Dermis blood vessel endothelial cell (primary cell): ENCODE measurements at regions not wholly inside any gene's neighbourhood (a gene's known extent, or its start where the extent isn't known, plus 50 kb on each side); places are given as distances from the start of the nearest gene placed in this dataset.
"Not testable (repeated sequence)": the region's sequence is repeated elsewhere in the genome, so short reads cannot be mapped to it uniquely, and the experiment has no call there.

Experiments used
- DNase-seq: peaks from one replicate; pipeline ENCODE4 v3.0.0; 2010

GRCh38 chr9:27818348-27818747 is 245.1 kb upstream of the C9orf72 start:
- DNase-seq: no peak

DNA sequence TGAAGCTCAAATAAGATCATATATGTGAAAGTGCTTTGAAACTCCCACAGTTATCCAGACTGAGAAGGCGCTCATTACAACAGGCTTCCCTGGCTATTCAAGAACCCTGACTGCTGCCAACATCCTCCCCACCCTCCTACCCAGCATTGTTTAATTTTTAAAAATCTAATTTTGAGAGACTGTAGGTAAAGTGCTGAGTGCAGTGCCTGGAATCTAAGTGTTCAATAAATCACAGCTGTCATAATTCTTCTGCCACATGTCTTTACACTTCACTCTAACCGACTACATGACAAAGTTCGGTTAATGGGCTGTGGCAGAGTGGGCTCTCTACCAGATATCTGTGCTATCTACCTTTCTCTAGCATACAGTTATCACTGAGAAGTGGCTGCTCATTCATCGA is 255.6 kb upstream of the C9orf72 start:
- DNase-seq: no peak

- no peak for DNase-seq
Observed at GRCh38 chr9:27829621-27830020, 256.3 kb upstream of the C9orf72 start.

- DNase-seq: not testable (repeated sequence)
Observed at GRCh38 chr9:27832108-27832507, 258.8 kb upstream of the C9orf72 start.

DNA sequence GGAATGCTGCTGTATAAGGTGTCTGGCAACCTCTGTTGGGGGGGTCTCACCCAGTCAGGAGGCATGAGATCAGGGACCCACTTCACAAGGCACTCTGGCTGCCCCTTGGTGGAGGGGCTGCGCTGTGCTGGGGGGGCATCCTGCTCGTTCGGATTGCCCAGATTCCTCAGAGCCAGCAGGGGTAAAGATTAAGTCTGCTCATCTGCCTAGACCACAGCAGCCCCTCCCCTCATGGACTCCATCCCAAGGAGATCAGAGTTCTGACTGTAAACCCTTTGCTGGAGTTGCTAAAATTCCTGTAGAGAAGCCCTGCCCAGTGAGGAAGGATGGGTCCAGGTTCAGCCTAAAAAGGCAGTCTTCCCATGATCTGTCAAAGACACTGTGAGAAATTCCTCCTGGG is 262.0 kb upstream of the C9orf72 start:
- DNase-seq: no peak

DNA sequence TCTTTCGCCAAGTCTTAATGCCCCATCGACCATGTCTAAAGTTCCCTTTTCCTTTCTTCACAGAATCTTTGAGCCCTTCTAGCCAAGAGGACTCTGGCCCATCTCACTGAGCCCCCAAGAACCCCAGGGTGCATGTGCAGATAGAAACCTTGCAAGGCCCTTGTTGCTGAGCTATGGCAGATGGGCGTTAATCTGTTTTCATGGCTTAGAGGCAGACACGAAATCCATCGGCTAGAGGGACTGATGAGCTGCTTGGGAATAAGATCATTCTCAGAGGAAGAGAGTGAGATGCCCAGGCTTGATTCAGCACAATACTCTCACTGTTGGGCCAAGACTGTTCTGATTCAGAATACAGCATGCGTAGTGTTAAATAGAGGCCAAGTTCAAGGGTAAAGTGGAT is 262.5 kb upstream of the C9orf72 start:
- no peak for DNase-seq

- DNase-seq: no peak
Observed at GRCh38 chr9:27836661-27837401, 263.6 kb upstream of the C9orf72 start.

DNA sequence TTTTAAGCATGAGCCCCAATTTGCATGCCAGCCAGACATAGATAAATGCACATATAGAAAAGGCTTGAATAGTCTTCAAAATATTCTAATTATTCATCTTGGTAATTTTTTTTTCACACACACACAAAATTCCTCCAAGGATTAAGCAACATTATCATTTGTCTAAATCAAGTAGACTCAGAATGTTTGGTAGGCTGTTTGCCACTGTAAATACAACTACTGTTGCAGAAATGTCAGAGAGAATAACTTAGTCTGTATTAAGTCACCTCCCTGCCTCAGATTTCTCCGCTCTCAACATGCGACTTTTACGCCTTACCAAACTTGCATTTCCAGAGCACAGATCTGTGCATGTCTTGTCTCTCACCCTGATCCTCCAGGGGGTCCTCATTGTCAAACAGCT is 265.6 kb upstream of the C9orf72 start:
- DNase-seq: no peak

- not testable (repeated sequence) for DNase-seq
Observed at GRCh38 chr9:27839767-27840166, 266.5 kb upstream of the C9orf72 start.

DNA sequence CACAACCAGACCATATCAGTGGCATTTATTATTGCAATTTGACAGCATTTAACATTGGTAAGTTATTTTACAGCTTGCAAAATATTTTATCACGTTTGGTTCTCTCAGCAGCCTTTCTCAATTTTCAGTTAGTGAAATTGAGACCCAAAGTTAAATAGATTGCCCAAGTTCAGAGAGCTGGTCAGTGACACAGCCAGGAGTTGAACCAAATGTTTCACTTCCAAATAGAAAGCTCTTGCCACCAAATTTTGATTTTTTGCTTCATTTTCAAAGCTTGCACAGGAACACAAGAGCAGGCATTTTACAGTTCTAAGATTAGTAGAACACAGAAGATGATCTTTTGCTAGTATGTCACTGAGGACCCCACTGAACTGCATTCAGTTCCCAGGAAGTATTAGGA is 271.5 kb upstream of the C9orf72 start:
- no peak for DNase-seq

- DNase-seq: no peak
Observed at GRCh38 chr9:27847380-27847779, 274.1 kb upstream of the C9orf72 start.

DNA sequence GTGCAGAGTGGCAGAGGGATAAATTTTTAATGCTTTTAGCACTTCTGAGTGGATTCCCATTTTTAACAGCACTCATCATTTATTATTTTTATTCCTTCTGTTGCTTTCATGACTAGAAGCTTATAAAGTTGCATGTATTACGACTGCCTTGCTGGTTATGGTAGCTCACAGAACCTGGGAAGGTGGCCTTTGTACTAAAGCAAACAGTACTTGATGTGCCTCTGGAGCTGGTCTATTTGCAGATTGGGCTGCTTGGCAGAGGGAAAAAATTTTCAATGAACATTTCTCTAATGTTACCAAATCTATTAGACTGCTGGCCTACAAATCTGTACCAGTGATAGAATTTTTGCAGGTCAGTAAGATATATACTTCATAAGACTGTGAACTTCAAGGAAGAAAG is 274.5 kb upstream of the C9orf72 start:
- DNase-seq: no peak

GRCh38 chr9:27848315-27848714 is 275.0 kb upstream of the C9orf72 start:
- no peak for DNase-seq

GRCh38 chr9:27851858-27852257 is 278.6 kb upstream of the C9orf72 start:
- no peak for DNase-seq

DNA sequence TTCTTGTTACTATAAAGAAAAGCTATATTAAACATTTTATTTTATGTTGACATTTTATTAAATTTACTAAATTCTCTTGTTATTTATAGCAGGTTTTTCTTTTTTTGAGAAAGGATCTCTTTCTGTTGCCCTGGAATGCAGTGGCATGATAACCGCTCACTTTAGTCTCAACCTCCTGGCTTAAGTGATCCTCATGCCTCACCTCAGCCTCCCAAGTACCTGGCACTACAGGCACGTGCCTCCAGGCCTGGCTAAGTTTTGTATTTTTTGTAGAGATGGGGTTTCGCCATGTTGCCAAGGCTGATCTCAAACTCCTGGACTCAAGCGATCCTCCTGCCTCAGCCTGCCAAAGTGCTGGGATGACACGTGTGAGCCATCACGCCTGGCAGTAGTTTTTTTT is 280.2 kb upstream of the C9orf72 start:
- no peak for DNase-seq

DNA sequence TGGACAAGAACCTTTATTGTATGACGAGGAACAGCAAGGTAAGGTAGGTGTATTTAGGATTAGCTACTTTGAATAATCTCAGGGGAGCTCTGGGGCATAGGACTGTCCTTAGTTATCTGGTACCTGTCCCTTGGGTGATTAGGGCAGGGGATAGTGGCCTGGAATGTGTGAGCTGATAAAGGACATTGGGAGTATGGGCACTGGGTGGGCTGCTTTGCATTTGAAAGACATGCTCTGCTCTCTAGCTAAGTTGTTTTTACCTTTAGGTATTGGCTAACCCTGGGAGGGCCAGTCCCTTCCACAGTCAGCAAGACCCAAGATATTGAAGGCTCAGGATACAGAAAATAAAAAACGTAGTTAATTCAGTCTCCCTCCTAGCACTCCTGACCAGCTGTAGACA is 282.8 kb upstream of the C9orf72 start:
- DNase-seq: no peak

GRCh38 chr9:27856748-27857147 is 283.5 kb upstream of the C9orf72 start:
- no peak for DNase-seq

GRCh38 chr9:27861887-27862286 is 288.6 kb upstream of the C9orf72 start:
- DNase-seq: no peak

DNA sequence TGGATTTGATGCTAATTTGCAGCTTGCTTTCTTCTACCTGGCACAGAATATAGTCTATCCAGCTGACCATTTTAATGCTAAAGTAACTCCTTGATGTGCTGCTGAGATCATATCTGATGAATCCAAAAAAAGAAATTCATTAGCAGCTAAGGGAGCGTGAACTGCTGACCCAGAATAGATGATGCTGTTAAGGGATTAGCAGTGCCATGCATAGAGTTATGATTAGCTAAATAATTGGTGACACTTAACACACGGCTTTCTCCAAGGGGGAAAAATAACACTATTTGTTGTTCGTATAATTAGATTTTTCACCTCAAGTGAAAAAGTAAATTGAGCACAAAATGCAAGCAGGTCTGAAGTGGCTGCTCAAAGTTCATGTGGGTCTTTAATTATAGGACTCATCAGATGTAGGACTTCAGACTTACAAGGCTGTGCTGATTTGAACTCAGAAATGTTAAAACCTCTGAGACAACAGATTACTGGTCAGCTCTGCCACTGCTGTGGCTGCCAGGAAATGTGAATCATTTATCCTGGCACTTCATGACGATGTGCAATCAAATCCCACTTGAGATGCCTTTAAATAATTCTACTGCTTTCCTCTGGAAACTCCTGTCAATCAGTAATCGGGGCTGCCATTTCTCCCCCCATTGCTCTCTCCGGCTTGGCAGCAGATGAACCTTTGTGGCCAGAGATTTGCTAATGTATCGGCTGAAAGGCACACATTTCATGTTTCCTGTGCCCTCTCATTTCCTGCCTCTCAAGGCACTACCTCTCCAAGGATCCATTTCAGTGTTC is 291.6 kb upstream of the C9orf72 start:
- DNase-seq: no peak

- DNase-seq: no peak
Observed at GRCh38 chr9:27866741-27867140, 293.5 kb upstream of the C9orf72 start.

- DNase-seq: no peak
Observed at GRCh38 chr9:27870404-27870803, 297.1 kb upstream of the C9orf72 start.

DNA sequence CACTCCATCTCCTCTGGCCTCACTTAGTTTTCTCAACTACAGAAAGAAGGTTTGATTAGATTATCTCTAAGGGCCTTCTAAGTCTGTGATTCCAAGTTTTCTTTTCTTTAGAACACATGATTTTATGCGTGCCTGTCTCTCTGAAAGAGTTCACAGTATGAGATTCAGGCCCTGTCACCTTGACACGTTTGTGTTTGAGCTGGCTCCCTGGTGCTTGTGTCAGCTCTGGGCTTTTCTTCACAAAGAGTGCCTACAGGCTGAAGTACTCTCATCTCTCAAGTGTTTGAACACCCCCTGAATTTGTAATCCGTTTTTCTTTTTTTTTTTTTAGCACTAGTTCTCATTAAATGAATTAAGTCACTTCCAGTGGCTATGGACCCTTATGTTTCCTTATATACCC is 306.9 kb upstream of the C9orf72 start:
- DNase-seq: no peak

DNA sequence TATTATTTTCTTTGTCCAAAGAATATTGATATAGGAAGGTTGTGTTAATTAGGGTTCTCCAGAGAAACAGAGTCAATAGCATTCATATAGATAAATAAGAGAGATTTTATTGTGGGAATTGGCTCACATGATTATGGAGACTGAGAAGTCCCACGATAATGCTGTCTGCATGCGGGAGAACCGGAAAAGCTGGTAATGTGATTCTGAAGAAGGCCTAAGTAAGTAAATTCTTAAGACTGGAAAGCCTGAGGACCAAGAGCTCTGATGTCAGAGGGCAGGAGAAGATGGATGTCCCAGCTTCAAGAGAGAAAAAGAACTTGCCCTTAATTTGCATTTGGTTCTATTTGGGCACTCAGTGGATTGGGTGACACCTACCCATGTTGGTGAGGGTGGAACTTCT is 307.4 kb upstream of the C9orf72 start:
- no peak for DNase-seq

DNA sequence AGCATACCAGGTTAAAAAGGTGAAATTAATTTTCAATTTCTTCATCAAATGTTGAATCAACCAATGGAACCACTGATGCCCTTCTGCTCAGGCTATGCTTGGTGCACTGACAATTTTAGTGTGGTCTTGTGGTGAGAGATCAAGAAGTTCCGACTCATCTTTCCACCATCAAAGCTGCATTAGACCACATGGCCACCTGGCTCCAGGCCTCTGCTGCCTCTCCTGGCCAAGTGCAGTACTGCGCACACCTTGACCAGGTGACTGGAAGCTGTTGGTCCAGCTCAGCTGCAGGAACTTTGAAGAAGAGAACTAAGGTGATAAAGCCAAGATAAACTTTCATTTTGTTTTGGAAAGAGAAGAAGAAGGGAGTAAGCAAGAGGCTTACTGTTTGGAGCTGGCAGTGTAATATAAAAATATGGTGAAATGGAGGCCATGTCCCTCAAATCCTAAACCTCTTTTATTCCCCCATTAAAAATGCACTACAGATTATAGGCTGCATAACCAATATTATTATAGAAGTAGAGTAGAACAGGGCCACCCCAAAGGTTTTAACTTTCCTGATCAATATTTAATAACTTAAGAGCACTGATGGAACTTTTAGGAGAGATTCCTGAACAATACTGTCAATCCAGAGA is 315.5 kb upstream of the C9orf72 start:
- DNase-seq: peak; percentile 0
